ENCODE measurements at regions not wholly inside any gene's neighbourhood (a gene's known extent, or its start where the extent isn't known, plus 50 kb on each side); places are given as distances from the start of the nearest gene placed in this dataset.

DNA sequence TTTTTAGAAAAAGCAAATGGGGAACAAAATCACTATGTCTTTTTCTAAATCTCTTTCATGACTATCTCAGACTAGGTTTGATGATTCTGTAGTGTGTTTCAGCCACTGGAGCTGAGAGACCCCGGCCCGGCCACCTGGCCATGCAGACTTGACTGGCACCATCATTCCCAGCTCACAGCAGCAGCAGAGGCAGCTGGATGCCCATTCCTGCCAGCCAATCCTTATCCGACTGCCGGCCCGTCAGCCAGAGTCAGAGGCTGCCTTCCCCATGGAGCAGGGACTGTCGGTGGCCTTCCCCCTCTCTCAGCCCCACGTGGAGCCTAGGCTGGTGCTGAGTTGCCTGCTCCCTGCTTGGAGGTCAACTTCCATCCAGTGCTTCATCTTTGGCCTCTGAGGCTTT lies 56.0 kb upstream of the WSB1 start:
- no peaks in the 10 kb centered on the region for H3K27me3 ChIP-seq (ENCODE audit: low read depth, low read length)
- H3K4me1 ChIP-seq (ENCODE audit: control insufficient read depth in 1 of 2, insufficient read depth in 2 of 2, low read length in 2 of 2): peaks cover 0 to 9% of the 10 kb centered on the region in 2 donors
- H3K36me3 ChIP-seq (ENCODE audit: control insufficient read depth in 1 of 2, insufficient read depth in 2 of 2, low read length in 2 of 2): no peaks in the 10 kb centered on the region
- H3K9me3 ChIP-seq (ENCODE audit: control insufficient read depth in 1 of 2, low read length in 2 of 2): no peaks in the 10 kb centered on the region
- H3K27ac ChIP-seq (ENCODE audit: low read length): no peak overlapping the region
- no peak overlapping the region for H3K4me3 ChIP-seq (ENCODE audit: low read depth in 1 of 2, low read length in 2 of 2)

DNA sequence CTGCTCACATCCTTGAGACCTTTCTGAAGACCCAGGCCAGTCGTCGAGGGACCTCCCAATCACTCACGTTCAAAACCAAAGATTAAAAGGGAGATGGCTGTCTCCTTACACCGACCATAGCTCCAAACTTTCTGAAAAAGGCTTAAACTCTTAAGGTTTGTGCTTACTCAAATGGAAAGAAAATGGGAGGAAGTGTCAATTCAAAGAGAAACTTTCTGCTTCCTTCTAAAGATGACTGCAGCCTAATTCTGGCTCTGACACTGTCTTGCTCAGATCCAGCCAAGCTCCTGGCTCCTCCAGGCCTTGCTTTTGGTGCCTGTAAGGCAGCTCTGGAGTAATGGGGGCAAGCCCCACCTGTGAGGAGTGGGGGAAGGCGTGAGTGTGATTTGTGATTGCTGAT lies 54.9 kb upstream of the WSB1 start:
- no peak overlapping the region for H3K4me3 ChIP-seq (ENCODE audit: low read depth in 1 of 2, low read length in 2 of 2)
- H3K4me1 ChIP-seq (ENCODE audit: control insufficient read depth in 1 of 2, insufficient read depth in 2 of 2, low read length in 2 of 2): peaks cover 0 to 9% of the 10 kb centered on the region in 2 donors
- no peaks in the 10 kb centered on the region for H3K27me3 ChIP-seq (ENCODE audit: low read depth, low read length)
- no peak overlapping the region for H3K27ac ChIP-seq (ENCODE audit: low read length)
- H3K36me3 ChIP-seq (ENCODE audit: control insufficient read depth in 1 of 2, insufficient read depth in 2 of 2, low read length in 2 of 2): no peaks in the 10 kb centered on the region
- no peaks in the 10 kb centered on the region for H3K9me3 ChIP-seq (ENCODE audit: control insufficient read depth in 1 of 2, low read length in 2 of 2)

DNA sequence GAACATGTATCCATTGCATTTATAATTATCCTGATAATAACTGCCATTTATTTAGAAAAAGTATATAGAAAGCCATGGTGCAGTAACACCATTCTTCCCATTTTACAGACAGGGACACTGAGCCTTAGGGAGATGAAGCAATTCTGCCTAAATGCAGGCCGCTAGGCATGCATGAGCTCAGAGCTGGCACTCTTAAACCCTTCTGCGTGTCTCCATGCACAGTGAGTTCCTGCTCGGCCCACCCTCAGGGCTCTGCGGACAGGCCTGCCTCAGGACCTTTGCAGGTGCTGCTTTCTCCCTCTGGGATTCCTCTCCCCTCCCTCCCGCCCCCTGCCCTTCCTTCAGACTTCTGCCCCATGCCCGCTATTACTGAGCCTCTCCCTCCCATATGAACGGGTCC lies 54.3 kb upstream of the WSB1 start:
- no peaks in the 10 kb centered on the region for H3K27me3 ChIP-seq (ENCODE audit: low read depth, low read length)
- no peaks in the 10 kb centered on the region for H3K36me3 ChIP-seq (ENCODE audit: control insufficient read depth in 1 of 2, insufficient read depth in 2 of 2, low read length in 2 of 2)
- H3K4me3 ChIP-seq (ENCODE audit: low read depth in 1 of 2, low read length in 2 of 2): no peak overlapping the region
- H3K27ac ChIP-seq (ENCODE audit: low read length): no peak overlapping the region
- H3K9me3 ChIP-seq (ENCODE audit: control insufficient read depth in 1 of 2, low read length in 2 of 2): no peaks in the 10 kb centered on the region
- H3K4me1 ChIP-seq (ENCODE audit: control insufficient read depth in 1 of 2, insufficient read depth in 2 of 2, low read length in 2 of 2): peaks cover 0 to 14% of the 10 kb centered on the region in 2 donors

GRCh38 chr17:27240086-27240801 lies 53.7 kb upstream of the WSB1 start:
- no peaks in the 10 kb centered on the region for H3K27me3 ChIP-seq (ENCODE audit: low read depth, low read length)
- H3K36me3 ChIP-seq (ENCODE audit: control insufficient read depth in 1 of 2, insufficient read depth in 2 of 2, low read length in 2 of 2): no peaks in the 10 kb centered on the region
- H3K4me3 ChIP-seq (ENCODE audit: low read depth in 1 of 2, low read length in 2 of 2): peak overlapping the region in 1 of 2 donors; percentile 3
- H3K9me3 ChIP-seq (ENCODE audit: control insufficient read depth in 1 of 2, low read length in 2 of 2): no peaks in the 10 kb centered on the region
- no peak overlapping the region for H3K27ac ChIP-seq (ENCODE audit: low read length)
- H3K4me1 ChIP-seq (ENCODE audit: control insufficient read depth in 1 of 2, insufficient read depth in 2 of 2, low read length in 2 of 2): peaks cover 0 to 21% of the 10 kb centered on the region in 2 donors

DNA sequence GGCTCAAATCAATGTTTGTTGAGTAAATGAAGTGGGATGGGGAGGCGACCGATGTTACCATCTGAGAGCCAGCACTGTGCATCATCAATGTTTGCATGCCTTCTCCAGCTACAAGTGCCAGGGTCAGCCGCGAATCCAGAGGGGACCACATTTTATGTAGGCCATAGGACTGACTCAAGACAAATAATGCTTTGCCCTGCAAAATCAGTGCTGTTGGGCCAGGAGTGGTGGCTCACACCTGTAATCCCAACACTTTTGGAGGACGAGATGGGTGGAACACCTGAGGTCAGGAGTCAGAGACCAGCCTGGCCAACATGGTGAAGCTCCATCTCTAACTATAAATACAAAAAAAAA lies 53.1 kb upstream of the WSB1 start:
- peak overlapping the region in 1 of 2 donors; percentile 3 for H3K4me3 ChIP-seq (ENCODE audit: low read depth in 1 of 2, low read length in 2 of 2)

GRCh38 chr17:27241346-27241946 lies 52.5 kb upstream of the WSB1 start:
- H3K36me3 ChIP-seq (ENCODE audit: control insufficient read depth in 1 of 2, insufficient read depth in 2 of 2, low read length in 2 of 2): no peaks in the 10 kb centered on the region
- H3K4me1 ChIP-seq (ENCODE audit: control insufficient read depth in 1 of 2, insufficient read depth in 2 of 2, low read length in 2 of 2): peaks cover 10 to 25% of the 10 kb centered on the region in 2 donors
- H3K27ac ChIP-seq (ENCODE audit: low read length): no peak overlapping the region
- H3K4me3 ChIP-seq (ENCODE audit: low read depth in 1 of 2, low read length in 2 of 2): no peak overlapping the region
- H3K9me3 ChIP-seq (ENCODE audit: control insufficient read depth in 1 of 2, low read length in 2 of 2): no peaks in the 10 kb centered on the region
- no peaks in the 10 kb centered on the region for H3K27me3 ChIP-seq (ENCODE audit: low read depth, low read length)

More for the DNA sequence above, 53.1 kb upstream of the WSB1 start:
- Histone ChIP-seq H3K27me3 (ENCODE audit: low read depth, low read length) (no peaks in the 10 kb centered on the region), H3K27ac (ENCODE audit: low read length) (no peak overlapping the region), H3K9me3 (ENCODE audit: control insufficient read depth in 1 of 2, low read length in 2 of 2) (no peaks in the 10 kb centered on the region), H3K4me1 (ENCODE audit: control insufficient read depth in 1 of 2, insufficient read depth in 2 of 2, low read length in 2 of 2) (peaks cover 3 to 25% of the 10 kb centered on the region in 2 donors), H3K36me3 (ENCODE audit: control insufficient read depth in 1 of 2, insufficient read depth in 2 of 2, low read length in 2 of 2) (no peaks in the 10 kb centered on the region)

DNA sequence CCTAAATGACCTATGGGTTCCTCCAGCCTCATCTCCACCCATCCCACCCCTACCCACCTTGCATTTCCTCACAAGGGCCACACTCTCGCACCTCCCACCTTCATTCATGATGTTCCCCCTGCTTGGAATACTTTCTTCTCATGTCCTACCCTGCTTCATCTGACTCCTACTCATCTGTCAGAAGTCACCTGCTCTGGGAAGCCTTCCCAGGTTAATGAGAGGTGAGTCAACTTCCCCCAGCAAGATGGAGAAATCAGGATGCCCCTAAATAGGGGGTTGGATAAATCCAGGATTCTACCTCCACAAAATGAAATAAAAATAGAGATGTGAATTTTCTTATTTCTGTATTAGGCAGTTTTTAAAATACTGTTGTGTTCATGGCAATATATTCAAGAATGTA lies 51.0 kb upstream of the WSB1 start:
- Histone ChIP-seq H3K4me3 (ENCODE audit: low read depth in 1 of 2, low read length in 2 of 2) (no peak overlapping the region), H3K36me3 (ENCODE audit: control insufficient read depth in 1 of 2, insufficient read depth in 2 of 2, low read length in 2 of 2) (no peaks in the 10 kb centered on the region), H3K9me3 (ENCODE audit: control insufficient read depth in 1 of 2, low read length in 2 of 2) (no peaks in the 10 kb centered on the region), H3K27ac (ENCODE audit: low read length) (no peak overlapping the region), H3K4me1 (ENCODE audit: control insufficient read depth in 1 of 2, insufficient read depth in 2 of 2, low read length in 2 of 2) (peaks cover 20 to 22% of the 10 kb centered on the region in 2 donors), H3K27me3 (ENCODE audit: low read depth, low read length) (no peaks in the 10 kb centered on the region)

DNA sequence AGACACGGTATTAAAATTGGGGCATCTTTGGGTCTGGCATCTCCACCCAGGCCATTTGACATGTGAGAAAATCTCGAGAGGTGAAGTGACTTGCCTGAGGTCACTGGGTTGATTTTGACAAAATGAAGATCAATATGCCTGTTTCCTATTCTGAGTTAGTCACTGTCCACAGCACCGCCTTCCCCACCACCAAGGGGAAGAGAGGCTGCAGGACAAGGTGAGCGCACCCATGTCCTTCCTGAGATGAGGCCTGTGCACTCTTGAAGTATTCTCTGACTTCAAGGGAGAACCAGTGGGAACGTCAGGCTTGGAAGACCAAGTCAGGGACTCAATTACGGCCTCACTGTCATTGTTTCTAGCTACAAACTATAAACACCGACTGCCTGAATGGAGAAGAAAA lies 49.9 kb upstream of the WSB1 start:
- Histone ChIP-seq H3K27me3 (ENCODE audit: low read depth, low read length) (no peaks in the 10 kb centered on the region), H3K9me3 (ENCODE audit: control insufficient read depth in 1 of 2, low read length in 2 of 2) (no peaks in the 10 kb centered on the region), H3K4me1 (ENCODE audit: control insufficient read depth in 1 of 2, insufficient read depth in 2 of 2, low read length in 2 of 2) (peaks cover 20 to 22% of the 10 kb centered on the region in 2 donors), H3K27ac (ENCODE audit: low read length) (peak overlapping the region; percentile 86), H3K36me3 (ENCODE audit: control insufficient read depth in 1 of 2, insufficient read depth in 2 of 2, low read length in 2 of 2) (no peaks in the 10 kb centered on the region), H3K4me3 (ENCODE audit: low read depth in 1 of 2, low read length in 2 of 2) (no peak overlapping the region)
